ENCODE measurements at regions not wholly inside any gene's neighbourhood (a gene's known extent, or its start where the extent isn't known, plus 50 kb on each side); places are given as distances from the start of the nearest gene placed in this dataset.

- TF ChIP-seq, protein P1, sequence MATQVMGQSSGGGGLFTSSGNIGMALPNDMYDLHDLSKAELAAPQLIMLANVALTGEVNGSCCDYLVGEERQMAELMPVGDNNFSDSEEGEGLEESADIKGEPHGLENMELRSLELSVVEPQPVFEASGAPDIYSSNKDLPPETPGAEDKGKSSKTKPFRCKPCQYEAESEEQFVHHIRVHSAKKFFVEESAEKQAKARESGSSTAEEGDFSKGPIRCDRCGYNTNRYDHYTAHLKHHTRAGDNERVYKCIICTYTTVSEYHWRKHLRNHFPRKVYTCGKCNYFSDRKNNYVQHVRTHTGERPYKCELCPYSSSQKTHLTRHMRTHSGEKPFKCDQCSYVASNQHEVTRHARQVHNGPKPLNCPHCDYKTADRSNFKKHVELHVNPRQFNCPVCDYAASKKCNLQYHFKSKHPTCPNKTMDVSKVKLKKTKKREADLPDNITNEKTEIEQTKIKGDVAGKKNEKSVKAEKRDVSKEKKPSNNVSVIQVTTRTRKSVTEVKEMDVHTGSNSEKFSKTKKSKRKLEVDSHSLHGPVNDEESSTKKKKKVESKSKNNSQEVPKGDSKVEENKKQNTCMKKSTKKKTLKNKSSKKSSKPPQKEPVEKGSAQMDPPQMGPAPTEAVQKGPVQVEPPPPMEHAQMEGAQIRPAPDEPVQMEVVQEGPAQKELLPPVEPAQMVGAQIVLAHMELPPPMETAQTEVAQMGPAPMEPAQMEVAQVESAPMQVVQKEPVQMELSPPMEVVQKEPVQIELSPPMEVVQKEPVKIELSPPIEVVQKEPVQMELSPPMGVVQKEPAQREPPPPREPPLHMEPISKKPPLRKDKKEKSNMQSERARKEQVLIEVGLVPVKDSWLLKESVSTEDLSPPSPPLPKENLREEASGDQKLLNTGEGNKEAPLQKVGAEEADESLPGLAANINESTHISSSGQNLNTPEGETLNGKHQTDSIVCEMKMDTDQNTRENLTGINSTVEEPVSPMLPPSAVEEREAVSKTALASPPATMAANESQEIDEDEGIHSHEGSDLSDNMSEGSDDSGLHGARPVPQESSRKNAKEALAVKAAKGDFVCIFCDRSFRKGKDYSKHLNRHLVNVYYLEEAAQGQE (IDR thresholded peaks at IDR 0.05; ENCODE audit: low read depth): no peak
- TF ChIP-seq TAF1 (IDR thresholded peaks at IDR 0.05; ENCODE audit: low read depth) (no peak), EGR1 (IDR thresholded peaks at IDR 0.05) (no peak), TEAD4 (IDR thresholded peaks at IDR 0.05) (no peak), YY1 (IDR thresholded peaks at IDR 0.05; ENCODE audit: low read depth) (no peak), EP300 (IDR thresholded peaks at IDR 0.05; ENCODE audit: borderline replicate concordance) (no peak), FOXM1 (IDR thresholded peaks at IDR 0.05; ENCODE audit: borderline replicate concordance, low read depth) (no peak)
- TF ChIP-seq, protein P2, sequence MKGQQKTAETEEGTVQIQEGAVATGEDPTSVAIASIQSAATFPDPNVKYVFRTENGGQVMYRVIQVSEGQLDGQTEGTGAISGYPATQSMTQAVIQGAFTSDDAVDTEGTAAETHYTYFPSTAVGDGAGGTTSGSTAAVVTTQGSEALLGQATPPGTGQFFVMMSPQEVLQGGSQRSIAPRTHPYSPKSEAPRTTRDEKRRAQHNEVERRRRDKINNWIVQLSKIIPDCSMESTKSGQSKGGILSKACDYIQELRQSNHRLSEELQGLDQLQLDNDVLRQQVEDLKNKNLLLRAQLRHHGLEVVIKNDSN (IDR thresholded peaks at IDR 0.05): no peak
These were observed 115.3 kb downstream of the NOG start for GRCh38 chr17:56708670-56709410.
